Activated CD8-positive, alpha-beta memory T cell treated with anti-CD3 and anti-CD28 coated beads for 36 hours (primary cell): ENCODE measurements at regions not wholly inside any gene's neighbourhood (a gene's known extent, or its start where the extent isn't known, plus 50 kb on each side); places are given as distances from the start of the nearest gene placed in this dataset.

Experiments used
- CTCF ChIA-PET: fragments of 350-600 bp; sonication (Branson Sonifier 250); formaldehyde crosslinking; loops from one replicate; lab custom pipeline; 2021; ENCODE audit warnings: antibody characterized with exemption; lab: Charles Lee
- POLR2A ChIA-PET: fragments of 350-600 bp; sonication (Branson Sonifier 250); formaldehyde crosslinking; loops from one replicate; lab custom pipeline; 2021; ENCODE audit warnings: antibody characterized with exemption; lab: Charles Lee

DNA sequence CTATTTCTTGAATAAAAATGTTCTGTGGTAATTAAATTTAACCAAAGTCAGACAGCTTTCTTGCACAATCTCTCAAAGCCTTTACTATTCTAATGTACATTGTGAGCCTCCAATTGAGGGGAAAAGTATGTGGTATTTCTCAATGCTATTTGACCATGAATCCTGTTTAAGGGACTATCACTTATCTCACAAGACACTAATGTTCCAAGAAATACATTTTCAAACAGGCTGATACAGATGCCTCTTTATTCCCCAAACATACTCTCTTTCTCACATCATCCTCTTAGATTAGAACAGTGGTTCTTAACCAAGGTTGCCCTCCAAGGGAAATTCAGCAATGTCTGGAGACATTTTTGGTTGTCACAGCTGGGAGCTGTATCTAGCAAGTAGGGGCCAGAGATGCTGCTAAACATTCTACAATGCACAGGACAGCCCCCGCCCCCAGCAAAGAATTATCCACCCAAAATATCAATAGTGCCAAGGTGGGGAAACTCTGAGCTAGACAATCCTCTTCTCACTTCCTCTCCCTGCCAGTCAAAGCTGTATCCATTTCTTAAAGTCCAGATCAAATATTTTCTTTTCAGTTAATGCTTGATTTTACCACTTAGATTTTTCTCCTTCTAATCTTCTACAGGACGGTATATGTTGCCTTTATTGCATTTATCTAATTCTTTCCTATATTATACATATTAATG, 129.2 kb upstream of the TRIM2 start:
- CTCF ChIA-PET = interaction anchor here (0.9 kb wide), 1 partner anchor 10 kb away, joined by 3 read pairs; no protein-coding TSS in a partner anchor
- POLR2A ChIA-PET = no interaction called here

DNA sequence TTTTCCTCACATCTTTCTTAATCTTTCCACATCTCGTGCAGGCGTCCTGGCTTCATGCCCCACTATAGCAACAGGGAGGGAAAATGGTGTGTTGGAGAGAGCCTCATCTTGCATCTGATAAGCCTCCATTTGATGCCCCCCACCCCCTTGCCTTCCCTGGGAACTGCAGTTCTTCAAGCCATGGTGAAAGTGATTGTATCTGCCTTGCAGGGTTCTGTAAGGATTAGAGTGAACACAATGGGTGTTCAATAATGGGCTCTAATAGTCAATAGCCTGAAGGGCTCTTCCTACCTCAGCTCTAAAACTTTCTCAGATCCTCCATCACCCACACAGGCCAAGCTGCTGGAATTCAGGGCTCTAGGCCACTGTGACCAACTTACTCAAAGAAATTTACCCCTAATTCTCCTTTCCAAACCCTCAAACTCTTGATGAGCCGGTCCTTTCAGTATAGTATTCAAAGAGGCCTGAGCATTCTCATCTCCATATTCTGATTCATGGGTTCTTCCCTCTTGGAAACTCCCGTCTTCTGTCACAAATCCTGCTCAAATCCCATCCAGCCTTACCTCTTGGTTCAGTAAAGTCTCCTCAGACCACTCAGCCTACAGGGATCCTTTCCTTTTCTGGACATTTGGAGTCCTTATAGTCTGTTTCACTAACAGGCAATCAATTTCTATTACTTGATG, 128.3 kb upstream of the TRIM2 start:
- POLR2A ChIA-PET = no interaction called here
- CTCF ChIA-PET = interaction anchor here (0.9 kb wide), 1 partner anchor 9 kb away, joined by 3 read pairs; no protein-coding TSS in a partner anchor

DNA sequence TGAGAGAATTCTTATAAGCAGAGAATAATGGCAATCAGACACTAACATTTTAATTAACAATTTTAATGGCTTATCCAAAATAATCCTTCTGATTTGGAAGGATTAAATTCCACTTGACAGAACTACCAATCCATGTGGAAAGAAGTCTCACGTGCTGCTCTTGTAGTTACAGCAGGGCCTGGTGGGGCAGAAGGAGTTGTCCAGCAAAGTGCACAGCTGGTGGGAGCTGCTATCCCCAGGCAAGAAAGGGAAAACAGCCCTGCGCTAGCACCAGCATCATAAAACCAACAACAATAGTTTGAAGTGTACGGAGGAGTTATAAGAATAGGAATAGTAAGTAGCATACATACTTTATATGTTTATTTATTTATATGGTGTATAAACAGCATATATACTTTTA, 127.4 kb upstream of the TRIM2 start:
- CTCF ChIA-PET = no interaction called here

DNA sequence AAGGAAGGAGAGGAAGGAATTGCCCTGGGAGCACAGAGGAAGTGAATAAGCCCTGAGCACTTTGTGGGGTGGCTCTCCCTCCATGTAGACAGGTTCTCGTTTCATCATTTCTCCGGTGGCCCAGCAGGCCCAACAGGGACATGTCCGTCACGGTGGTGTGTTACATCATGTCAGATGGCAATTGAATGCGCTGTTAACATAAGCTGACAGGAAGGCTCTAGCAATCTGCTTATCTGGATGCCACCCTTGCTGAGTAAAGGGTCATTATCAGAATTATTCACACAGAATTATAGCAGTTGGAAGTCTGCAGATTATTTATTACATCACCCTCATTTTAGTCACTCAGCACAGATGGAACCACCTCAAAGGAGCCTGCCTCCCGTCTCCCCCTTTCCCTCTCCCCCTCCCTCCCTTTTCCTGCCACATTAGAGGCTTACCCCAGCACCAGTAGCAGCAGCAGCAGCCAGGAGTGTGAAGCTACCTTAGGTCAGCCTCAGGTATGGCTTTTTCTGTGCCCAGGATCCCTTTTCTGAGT, 124.3 kb upstream of the TRIM2 start:
- ChIA-PET CTCF (interaction anchor here (1.2 to 1.5 kb wide), 2 partner anchors 48 to 233 kb away, joined by 4 to 5 read pairs; no protein-coding TSS in a partner anchor), POLR2A (no interaction called here)

More for the DNA sequence above, 127.4 kb upstream of the TRIM2 start:
- POLR2A ChIA-PET = no interaction called here

DNA sequence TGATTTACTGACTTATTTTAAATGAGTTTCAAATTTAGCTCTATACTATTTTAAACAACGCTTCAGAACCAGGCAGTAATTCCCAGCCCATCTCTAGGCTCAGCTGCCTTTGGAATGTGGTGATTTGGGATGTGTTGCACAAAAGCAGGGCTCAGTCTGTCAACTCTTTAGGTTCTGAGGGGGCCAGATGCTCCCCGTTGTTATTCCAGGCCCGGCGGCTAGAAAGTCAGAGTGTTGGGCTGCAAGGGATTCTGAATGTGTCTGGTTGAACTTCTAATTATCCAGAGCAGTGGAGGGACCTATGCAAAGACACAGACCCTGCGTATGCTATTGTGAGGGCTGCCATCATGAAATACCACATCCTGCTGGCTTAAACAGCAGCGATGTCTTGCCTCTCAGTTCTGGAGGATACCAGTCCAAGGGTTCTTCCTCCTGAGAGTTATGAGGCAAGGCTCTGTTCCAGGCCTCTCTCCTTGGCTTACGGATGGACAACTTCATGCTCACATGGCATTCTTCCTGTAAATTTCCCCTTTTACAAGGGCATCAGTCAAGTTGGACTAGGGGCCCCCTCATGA, 123.2 kb upstream of the TRIM2 start:
- CTCF ChIA-PET = interaction anchor here (1.2 to 1.5 kb wide), 4 partner anchors 45 to 234 kb away, joined by 4 to 6 read pairs (median 5); no protein-coding TSS in a partner anchor
- POLR2A ChIA-PET = no interaction called here

DNA sequence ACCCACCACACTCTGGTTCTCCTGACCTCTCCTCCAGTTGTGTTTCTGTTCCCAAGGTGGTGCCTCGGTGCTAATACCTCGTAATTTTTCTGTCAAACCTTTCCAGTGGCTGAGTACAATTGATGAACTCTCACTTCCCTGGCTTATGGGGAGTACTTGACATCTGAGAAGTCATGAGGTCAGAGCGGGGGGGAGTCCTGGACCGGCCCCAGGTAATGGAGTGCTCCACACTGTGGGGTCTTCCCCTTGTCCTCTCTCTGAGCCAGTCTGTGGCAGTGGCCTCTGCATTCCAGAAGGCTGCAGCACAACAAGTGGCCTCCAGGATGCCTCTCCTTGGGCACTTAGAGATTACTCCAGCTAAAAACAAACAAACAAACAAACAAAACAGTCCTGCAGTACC, 122.5 kb upstream of the TRIM2 start:
- ChIA-PET POLR2A (no interaction called here), CTCF (interaction anchor here (0.9 to 1.2 kb wide), 4 partner anchors 30 to 46 kb away, joined by 3 to 6 read pairs (median 4); no protein-coding TSS in a partner anchor)

DNA sequence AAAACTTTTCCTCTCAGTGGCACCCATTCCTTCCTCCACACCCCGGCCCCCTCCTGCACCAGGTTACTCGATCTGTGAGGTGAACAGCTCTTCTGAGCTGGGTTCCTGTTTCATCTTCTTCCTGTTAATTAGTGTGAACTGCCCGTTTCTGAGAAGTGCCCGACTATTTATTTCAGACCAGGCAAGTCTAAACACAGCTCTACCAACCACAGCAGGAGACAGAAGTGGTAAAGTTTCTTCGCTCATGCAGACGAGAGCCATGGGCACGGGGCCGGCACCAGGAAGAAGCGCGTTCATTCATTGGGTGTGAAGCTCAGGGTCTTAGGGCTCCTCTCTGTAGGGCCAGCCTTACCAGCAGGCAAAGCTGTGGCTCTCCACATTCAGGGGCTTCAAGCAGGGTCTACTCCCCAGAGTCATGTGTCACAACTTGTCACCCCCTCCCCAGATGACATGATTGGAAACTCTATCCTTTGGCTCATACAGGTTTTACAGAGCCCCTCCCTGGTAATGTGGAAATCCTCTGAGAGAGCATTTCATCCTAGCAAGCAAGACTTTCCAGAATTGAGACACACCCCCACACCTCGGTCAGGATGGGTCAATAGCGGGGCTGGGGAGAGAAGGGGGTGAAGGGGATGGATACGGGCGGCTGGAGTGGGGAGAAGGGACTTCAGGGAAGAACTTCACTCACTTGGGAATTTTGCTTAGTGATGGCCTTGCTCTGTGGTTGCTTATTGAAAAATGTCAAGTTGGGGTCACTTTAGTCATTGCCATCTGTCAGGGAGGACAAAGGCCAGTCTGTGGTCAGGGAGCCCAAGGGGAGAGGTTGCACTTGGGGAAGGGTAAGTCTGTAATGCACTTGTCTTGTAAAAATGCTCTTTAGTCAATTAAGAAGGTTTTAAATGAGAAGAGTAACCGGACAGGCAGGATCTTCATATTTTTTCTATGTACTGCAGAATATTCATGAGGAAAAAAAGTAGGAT, 121.6 kb upstream of the TRIM2 start:
- ChIA-PET CTCF (interaction anchor here (0.9 to 4.0 kb wide), 12 partner anchors 9 to 54 kb away, joined by 3 to 84 read pairs (median 4); no protein-coding TSS in a partner anchor), POLR2A (no interaction called here)

DNA sequence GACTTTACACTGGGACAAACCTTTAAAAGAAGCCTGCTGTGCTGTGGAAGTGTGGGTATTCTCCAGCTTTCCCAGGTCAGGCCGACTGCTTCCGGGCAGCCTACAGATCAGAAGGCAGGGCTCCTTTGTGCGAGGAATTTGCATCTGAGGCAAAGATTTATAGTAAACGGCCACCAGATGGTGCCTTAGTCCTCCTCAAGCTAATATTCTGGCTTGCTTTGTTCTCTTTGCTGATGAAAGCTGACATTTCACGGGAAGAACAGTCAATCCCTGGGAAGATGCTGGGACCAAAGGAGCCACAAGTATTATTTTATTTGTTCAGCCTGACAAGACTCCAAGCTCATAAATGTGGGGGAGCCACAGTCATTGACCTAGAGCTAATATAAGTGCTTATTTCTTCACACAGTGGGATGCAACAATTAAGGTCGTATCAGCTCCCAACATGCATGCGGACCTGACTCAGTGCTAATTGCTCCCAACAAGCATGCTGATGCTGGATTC, 120.7 kb upstream of the TRIM2 start:
- POLR2A ChIA-PET = no interaction called here

DNA sequence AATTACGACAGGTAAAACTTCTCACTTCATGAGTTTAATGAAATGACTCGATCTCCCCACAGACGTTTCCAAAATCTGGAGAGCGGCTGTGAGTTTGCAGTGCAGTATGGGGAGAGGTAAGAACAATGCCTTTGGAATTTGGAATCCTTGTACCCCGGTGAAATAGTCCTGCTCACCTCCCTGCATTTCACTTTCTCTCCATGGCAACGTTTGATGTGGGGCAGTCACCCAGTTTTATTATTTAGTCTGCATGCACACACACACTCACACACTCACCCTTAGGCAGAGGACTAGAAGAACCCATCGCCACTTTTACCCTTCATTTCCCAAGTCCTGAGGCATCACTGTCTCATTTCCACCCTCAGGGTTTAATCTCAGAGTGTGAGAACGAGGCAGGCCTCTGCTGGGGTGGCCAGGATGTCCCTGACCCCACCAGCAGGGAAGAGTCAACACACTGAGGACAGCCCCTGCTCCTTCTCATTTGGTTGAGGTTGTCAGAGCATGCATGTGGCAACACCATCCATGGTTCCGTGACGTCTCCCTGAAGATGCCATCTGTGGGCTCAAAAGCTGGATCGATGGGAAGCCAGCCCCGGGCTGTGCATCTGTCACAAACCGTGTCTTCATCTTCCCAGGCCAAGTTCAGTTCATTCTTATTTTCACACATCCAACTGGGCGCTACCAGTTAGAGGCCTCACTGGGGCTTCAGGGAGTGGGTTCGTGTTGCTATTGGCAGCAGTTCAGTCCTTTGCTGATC, 119.8 kb upstream of the TRIM2 start:
- ChIA-PET CTCF (interaction anchor here (0.8 to 4.0 kb wide), 12 partner anchors 9 to 234 kb away, joined by 3 to 84 read pairs (median 4); no protein-coding TSS in a partner anchor), POLR2A (no interaction called here)

More for the DNA sequence above, 120.7 kb upstream of the TRIM2 start:
- CTCF ChIA-PET = interaction anchor here (0.8 to 4.0 kb wide), 11 partner anchors 8 to 53 kb away, joined by 3 to 84 read pairs (median 3); no protein-coding TSS in a partner anchor

DNA sequence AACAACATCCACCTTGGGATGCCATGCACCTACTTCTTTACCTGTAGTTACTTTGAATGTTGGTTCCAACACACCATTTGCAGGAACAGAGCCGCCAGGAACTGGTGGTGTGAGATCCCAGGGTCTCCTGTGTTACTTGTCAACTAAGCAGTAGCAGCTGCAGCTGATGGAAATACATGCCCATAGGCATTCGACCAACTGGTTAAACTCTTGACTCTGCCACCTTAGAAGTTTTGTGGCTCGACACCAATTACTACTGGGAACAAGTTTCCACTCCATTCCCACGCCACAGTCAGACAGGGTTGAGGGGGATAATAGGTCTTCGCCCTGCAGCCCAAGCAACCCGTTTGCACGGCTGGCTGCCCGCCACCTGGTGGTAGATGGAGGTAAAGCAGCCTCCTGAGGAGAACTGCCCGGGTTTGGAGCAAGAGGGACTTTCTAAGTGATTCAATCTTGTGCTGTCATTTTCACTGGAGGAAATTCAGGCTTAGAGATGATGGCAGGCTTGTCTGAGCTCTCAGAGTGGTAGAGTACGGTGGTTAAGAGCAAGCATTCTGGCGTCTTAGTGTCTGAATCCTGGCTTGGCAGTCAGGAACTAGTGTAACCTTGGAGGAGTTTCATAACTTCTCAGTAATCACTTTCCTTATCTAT, 119.1 kb upstream of the TRIM2 start:
- ChIA-PET CTCF (interaction anchor here (0.6 to 4.0 kb wide), 13 partner anchors 9 to 559 kb away, joined by 3 to 84 read pairs (median 4); no protein-coding TSS in a partner anchor), POLR2A (no interaction called here)

DNA sequence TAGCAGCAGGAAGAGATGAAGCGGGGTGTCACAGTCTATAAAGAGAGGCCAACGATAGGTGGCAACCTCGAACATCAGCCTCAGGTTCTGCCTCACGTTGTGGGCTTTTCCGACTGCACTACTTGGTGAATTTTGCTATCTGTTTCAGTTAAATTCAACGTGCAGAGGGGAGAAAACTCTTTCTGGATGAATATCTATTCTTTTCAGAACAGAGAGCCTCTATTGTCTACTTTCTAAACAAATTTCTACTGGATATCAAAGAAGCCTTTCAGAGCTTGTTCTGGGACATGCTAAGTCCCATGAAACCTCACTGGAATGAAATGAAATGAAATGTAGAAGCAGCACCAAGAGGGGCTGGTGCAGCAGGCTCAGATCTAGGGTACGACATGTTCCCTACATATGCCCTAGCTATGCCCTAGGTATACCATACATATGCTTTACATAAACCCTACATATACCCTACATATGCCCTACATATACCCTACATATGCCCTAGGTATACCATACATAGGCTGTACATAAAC, 116.5 kb upstream of the TRIM2 start:
- POLR2A ChIA-PET = no interaction called here

DNA sequence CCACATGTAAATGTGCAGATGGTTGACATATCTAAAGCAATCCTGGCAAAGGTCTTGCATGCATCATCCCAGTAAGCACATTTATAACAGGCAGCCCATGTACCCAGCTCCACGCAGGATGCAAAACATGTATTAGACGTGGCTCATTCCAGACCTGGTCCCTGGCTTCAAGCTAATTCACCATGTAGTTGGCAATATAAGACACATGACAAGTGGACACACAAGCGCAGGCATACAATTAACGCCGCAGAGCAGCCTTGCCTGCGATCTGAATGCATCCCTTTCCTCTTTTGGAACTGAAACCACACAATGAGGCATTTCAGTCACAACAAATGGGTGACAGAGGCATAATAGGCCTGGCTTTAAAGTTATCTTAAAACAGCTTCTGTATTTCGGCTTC, 114.5 kb upstream of the TRIM2 start:
- CTCF ChIA-PET = interaction anchor here (0.5 to 2.7 kb wide), 4 partner anchors 25 to 164 kb away, joined by 3 to 12 read pairs (median 4); no protein-coding TSS in a partner anchor
- POLR2A ChIA-PET = no interaction called here

More for the DNA sequence above, 116.5 kb upstream of the TRIM2 start:
- CTCF ChIA-PET = interaction anchor here (1.1 to 2.7 kb wide), 2 partner anchors 40 to 241 kb away, joined by 4 to 12 read pairs; no protein-coding TSS in a partner anchor

DNA sequence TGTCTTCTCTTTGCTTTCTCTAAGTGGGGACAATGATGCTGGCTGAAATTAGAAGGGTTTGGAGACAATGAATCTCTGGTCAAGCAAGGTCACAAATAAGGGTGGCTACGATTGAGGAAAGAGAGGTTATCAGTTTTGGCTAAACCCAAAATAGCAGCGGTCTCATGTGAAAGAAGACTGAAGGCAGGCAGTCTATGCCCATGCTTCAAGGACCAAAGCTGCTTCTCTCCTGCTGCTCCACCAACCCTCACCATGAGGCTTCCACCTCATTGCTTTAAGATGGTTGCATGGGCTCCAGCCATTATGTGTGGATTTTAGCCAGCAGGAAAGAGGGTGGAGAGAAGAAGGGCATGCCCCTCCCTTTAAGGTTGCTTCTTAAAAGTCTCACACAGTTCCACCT, 114.1 kb upstream of the TRIM2 start:
- POLR2A ChIA-PET = interaction anchor here (0.5 kb wide), 1 partner anchor 556 kb away, joined by 3 read pairs; no protein-coding TSS in a partner anchor

DNA sequence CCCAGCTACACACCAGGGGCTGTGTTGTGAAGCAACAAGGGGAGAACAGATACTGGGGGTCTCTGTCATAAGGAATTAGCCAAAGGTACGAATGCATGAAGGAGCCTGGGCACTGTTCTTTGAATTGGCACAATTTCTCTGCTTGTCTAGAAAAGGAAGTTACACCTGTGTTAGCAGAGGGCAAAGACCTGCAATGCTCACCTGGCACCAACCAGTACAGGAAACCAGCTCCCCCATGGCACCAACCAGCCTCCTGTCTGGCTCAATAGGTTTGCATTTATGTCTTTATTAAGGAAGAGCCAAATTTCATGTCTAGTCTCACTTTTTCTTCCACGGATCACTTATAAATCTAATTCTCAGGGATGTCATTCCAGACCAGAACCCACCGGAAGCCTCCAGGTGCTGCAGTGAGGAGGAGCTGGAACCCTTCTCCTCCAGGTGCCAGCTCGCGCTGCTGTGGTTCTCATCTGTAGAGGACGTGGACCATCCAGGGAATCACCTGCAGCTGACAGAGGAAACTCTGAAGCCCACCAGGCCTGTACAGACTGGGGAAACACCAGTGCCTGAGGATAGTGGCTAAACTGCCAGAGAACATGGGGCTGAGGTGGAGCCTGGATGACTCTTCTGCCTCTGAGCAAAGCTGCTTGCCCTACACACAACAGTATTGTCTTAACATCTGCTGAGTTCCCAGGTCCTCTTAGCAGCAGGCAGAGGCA, 113.4 kb upstream of the TRIM2 start:
- ChIA-PET POLR2A (interaction anchor here (0.5 kb wide), 1 partner anchor 557 kb away, joined by 3 read pairs; no protein-coding TSS in a partner anchor), CTCF (interaction anchor here (0.6 to 1.1 kb wide), 2 partner anchors 8 to 244 kb away, joined by 4 to 5 read pairs; no protein-coding TSS in a partner anchor)

More for the DNA sequence above, 114.1 kb upstream of the TRIM2 start:
- CTCF ChIA-PET = interaction anchor here (0.6 to 1.3 kb wide), 2 partner anchors 36 to 243 kb away, joined by 4 to 5 read pairs; no protein-coding TSS in a partner anchor

DNA sequence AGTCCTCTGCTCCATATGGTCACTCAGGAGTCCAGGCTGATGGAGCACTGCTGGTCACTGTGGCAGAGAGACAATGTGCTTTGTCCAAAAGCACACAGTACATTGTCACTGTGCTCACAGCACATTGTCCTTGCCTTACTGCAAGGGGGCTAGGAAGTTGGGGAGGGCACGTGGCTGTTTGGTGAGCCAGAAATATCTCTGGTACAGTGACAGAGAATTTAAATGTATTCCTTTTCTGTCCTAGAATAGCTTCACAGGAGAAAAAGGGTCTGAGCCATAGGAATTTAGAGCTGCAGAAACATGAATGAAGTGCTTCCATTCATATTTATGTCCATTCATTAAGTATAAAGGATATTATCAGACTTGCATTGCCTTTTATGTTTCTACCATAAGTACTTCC, 110.8 kb upstream of the TRIM2 start:
- ChIA-PET POLR2A (no interaction called here), CTCF (interaction anchor here (0.9 kb wide), 1 partner anchor 10 kb away, joined by 3 read pairs; no protein-coding TSS in a partner anchor)
